ENCODE measurements at regions not wholly inside any gene's neighbourhood (a gene's known extent, or its start where the extent isn't known, plus 50 kb on each side); places are given as distances from the start of the nearest gene placed in this dataset.

GRCh38 chr1:219405531-219406331 is 207.2 kb downstream of the ZC3H11B start:
- no peak overlapping the region for H3K27ac ChIP-seq (ENCODE audit: low read depth, low read length, severe bottlenecking)
- H3K4me3 ChIP-seq (ENCODE audit: extremely low read depth, insufficient read depth, low read length, poor library complexity, severe bottlenecking), result no peak overlapping the region
- no peaks in the 10 kb centered on the region for H3K9me3 ChIP-seq (ENCODE audit: control insufficient read depth, low read length)
- H3K36me3 ChIP-seq (ENCODE audit: control insufficient read depth, insufficient read depth, low read length), result no peaks in the 10 kb centered on the region
- WGBS, 2 experiments (ENCODE audit: insufficient coverage in 2 of 2), result 93 to 100% methylated on average over 3 to 5 of the region's 6 CpGs
- H3K4me1 ChIP-seq (ENCODE audit: control insufficient read depth, insufficient read depth, low read length, poor library complexity, severe bottlenecking), result peaks cover 6% of the 10 kb centered on the region

GRCh38 chr1:219404629-219405028 is 208.3 kb downstream of the ZC3H11B start:
- Histone ChIP-seq H3K9me3 (ENCODE audit: control insufficient read depth, low read length) (no peaks in the 10 kb centered on the region), H3K4me1 (ENCODE audit: control insufficient read depth, insufficient read depth, low read length, poor library complexity, severe bottlenecking) (peaks cover 6% of the 10 kb centered on the region), H3K36me3 (ENCODE audit: control insufficient read depth, insufficient read depth, low read length) (no peaks in the 10 kb centered on the region), H3K4me3 (ENCODE audit: extremely low read depth, insufficient read depth, low read length, poor library complexity, severe bottlenecking) (no peak overlapping the region), H3K27ac (ENCODE audit: low read depth, low read length, severe bottlenecking) (no peak overlapping the region)
- WGBS, 2 experiments (ENCODE audit: insufficient coverage in 2 of 2), result no CpG with 5 or more reads among the region's 1 CpG

- Histone ChIP-seq H3K4me1 (ENCODE audit: control insufficient read depth, insufficient read depth, low read length, poor library complexity, severe bottlenecking) (peaks cover 6% of the 10 kb centered on the region), H3K36me3 (ENCODE audit: control insufficient read depth, insufficient read depth, low read length) (no peaks in the 10 kb centered on the region), H3K27ac (ENCODE audit: low read depth, low read length, severe bottlenecking) (no peak overlapping the region), H3K4me3 (ENCODE audit: extremely low read depth, insufficient read depth, low read length, poor library complexity, severe bottlenecking) (no peak overlapping the region), H3K9me3 (ENCODE audit: control insufficient read depth, low read length) (no peaks in the 10 kb centered on the region)
Measured at GRCh38 chr1:219402925-219403324, 210.0 kb downstream of the ZC3H11B start.

- no peak overlapping the region for H3K4me3 ChIP-seq (ENCODE audit: extremely low read depth, insufficient read depth, low read length, poor library complexity, severe bottlenecking)
- peaks cover 5% of the 10 kb centered on the region for H3K9me3 ChIP-seq (ENCODE audit: control insufficient read depth, low read length)
- H3K4me1 ChIP-seq (ENCODE audit: control insufficient read depth, insufficient read depth, low read length, poor library complexity, severe bottlenecking), result peaks cover 6% of the 10 kb centered on the region
- H3K36me3 ChIP-seq (ENCODE audit: control insufficient read depth, insufficient read depth, low read length), result no peaks in the 10 kb centered on the region
- H3K27ac ChIP-seq (ENCODE audit: low read depth, low read length, severe bottlenecking), result no peak overlapping the region
Measured at GRCh38 chr1:219401724-219402625, 210.9 kb downstream of the ZC3H11B start.

GRCh38 chr1:219399446-219399845 is 213.5 kb downstream of the ZC3H11B start:
- Histone ChIP-seq H3K4me3 (ENCODE audit: extremely low read depth, insufficient read depth, low read length, poor library complexity, severe bottlenecking) (no peak overlapping the region), H3K4me1 (ENCODE audit: control insufficient read depth, insufficient read depth, low read length, poor library complexity, severe bottlenecking) (no peaks in the 10 kb centered on the region), H3K36me3 (ENCODE audit: control insufficient read depth, insufficient read depth, low read length) (no peaks in the 10 kb centered on the region), H3K9me3 (ENCODE audit: control insufficient read depth, low read length) (peaks cover 9% of the 10 kb centered on the region), H3K27ac (ENCODE audit: low read depth, low read length, severe bottlenecking) (no peak overlapping the region)
- 93% methylated on average over 5 of the region's 5 CpGs for WGBS, 2 experiments (ENCODE audit: insufficient coverage in 2 of 2)

- H3K9me3 ChIP-seq (ENCODE audit: control insufficient read depth, low read length), result peaks cover 9% of the 10 kb centered on the region
- H3K36me3 ChIP-seq (ENCODE audit: control insufficient read depth, insufficient read depth, low read length), result no peaks in the 10 kb centered on the region
- WGBS, 2 experiments (ENCODE audit: insufficient coverage in 2 of 2), result 89% methylated on average over 2 of the region's 2 CpGs; no CpG with 5 or more reads in 1 of the 2 experiments
- no peak overlapping the region for H3K4me3 ChIP-seq (ENCODE audit: extremely low read depth, insufficient read depth, low read length, poor library complexity, severe bottlenecking)
- no peak overlapping the region for H3K27ac ChIP-seq (ENCODE audit: low read depth, low read length, severe bottlenecking)
- no peaks in the 10 kb centered on the region for H3K4me1 ChIP-seq (ENCODE audit: control insufficient read depth, insufficient read depth, low read length, poor library complexity, severe bottlenecking)
Measured at GRCh38 chr1:219398815-219399396, 214.0 kb downstream of the ZC3H11B start.

- no peaks in the 10 kb centered on the region for H3K36me3 ChIP-seq (ENCODE audit: control insufficient read depth, insufficient read depth, low read length)
- 57% methylated on average over 1 of the region's 1 CpG; no CpG with 5 or more reads in 1 of the 2 experiments for WGBS, 2 experiments (ENCODE audit: insufficient coverage in 2 of 2)
- H3K9me3 ChIP-seq (ENCODE audit: control insufficient read depth, low read length), result peaks cover 9% of the 10 kb centered on the region
- no peaks in the 10 kb centered on the region for H3K4me1 ChIP-seq (ENCODE audit: control insufficient read depth, insufficient read depth, low read length, poor library complexity, severe bottlenecking)
- H3K27ac ChIP-seq (ENCODE audit: low read depth, low read length, severe bottlenecking), result no peak overlapping the region
- no peak overlapping the region for H3K4me3 ChIP-seq (ENCODE audit: extremely low read depth, insufficient read depth, low read length, poor library complexity, severe bottlenecking)
Measured at GRCh38 chr1:219397511-219397910, 215.4 kb downstream of the ZC3H11B start.

GRCh38 chr1:219391297-219391696 is 217.6 kb downstream of the LYPLAL1 start:
- Histone ChIP-seq H3K4me1 (ENCODE audit: control insufficient read depth, insufficient read depth, low read length, poor library complexity, severe bottlenecking) (no peaks in the 10 kb centered on the region), H3K9me3 (ENCODE audit: control insufficient read depth, low read length) (no peaks in the 10 kb centered on the region), H3K27ac (ENCODE audit: low read depth, low read length, severe bottlenecking) (no peak overlapping the region)

GRCh38 chr1:219387211-219387610 is 213.5 kb downstream of the LYPLAL1 start:
- 83 to 100% methylated on average over 1 of the region's 1 CpG for WGBS, 2 experiments (ENCODE audit: insufficient coverage in 2 of 2)
- Histone ChIP-seq H3K4me1 (ENCODE audit: control insufficient read depth, insufficient read depth, low read length, poor library complexity, severe bottlenecking) (no peaks in the 10 kb centered on the region), H3K4me3 (ENCODE audit: extremely low read depth, insufficient read depth, low read length, poor library complexity, severe bottlenecking) (no peak overlapping the region)

More at GRCh38 chr1:219391297-219391696, 217.6 kb downstream of the LYPLAL1 start:
- H3K36me3 ChIP-seq (ENCODE audit: control insufficient read depth, insufficient read depth, low read length), result no peaks in the 10 kb centered on the region
- H3K4me3 ChIP-seq (ENCODE audit: extremely low read depth, insufficient read depth, low read length, poor library complexity, severe bottlenecking), result no peak overlapping the region

GRCh38 chr1:219385787-219386427 is 212.2 kb downstream of the LYPLAL1 start:
- no peaks in the 10 kb centered on the region for H3K36me3 ChIP-seq (ENCODE audit: control insufficient read depth, insufficient read depth, low read length)
- no peaks in the 10 kb centered on the region for H3K9me3 ChIP-seq (ENCODE audit: control insufficient read depth, low read length)
- H3K4me1 ChIP-seq (ENCODE audit: control insufficient read depth, insufficient read depth, low read length, poor library complexity, severe bottlenecking), result peaks cover 6% of the 10 kb centered on the region
- H3K4me3 ChIP-seq (ENCODE audit: extremely low read depth, insufficient read depth, low read length, poor library complexity, severe bottlenecking), result no peak overlapping the region
- WGBS, 2 experiments (ENCODE audit: insufficient coverage in 2 of 2), result no CpG with 5 or more reads among the region's 3 CpGs
- no peak overlapping the region for H3K27ac ChIP-seq (ENCODE audit: low read depth, low read length, severe bottlenecking)

More at GRCh38 chr1:219387211-219387610, 213.5 kb downstream of the LYPLAL1 start:
- H3K9me3 ChIP-seq (ENCODE audit: control insufficient read depth, low read length), result no peaks in the 10 kb centered on the region
- no peaks in the 10 kb centered on the region for H3K36me3 ChIP-seq (ENCODE audit: control insufficient read depth, insufficient read depth, low read length)
- no peak overlapping the region for H3K27ac ChIP-seq (ENCODE audit: low read depth, low read length, severe bottlenecking)
